GM12875 (cell line): ENCODE measurements at regions not wholly inside any gene's neighbourhood (a gene's known extent, or its start where the extent isn't known, plus 50 kb on each side); places are given as distances from the start of the nearest gene placed in this dataset.

Source experiments
- H3K4me3 ChIP-seq: one replicate; pipeline ENCODE4 v1.5.1; 2011; ENCODE audit warnings: low read depth, low read length, control low read depth
- TF ChIP-seq, protein P1 (sequence below): IDR thresholded peaks from 2 replicates; pipeline ENCODE4 v1.5.1; 2011; ENCODE audit warnings: low read depth, mild to moderate bottlenecking, control low read depth, inconsistent platforms, low read length, moderate library complexity, borderline replicate concordance; ENCODE audit not compliant: insufficient read depth

DNA sequence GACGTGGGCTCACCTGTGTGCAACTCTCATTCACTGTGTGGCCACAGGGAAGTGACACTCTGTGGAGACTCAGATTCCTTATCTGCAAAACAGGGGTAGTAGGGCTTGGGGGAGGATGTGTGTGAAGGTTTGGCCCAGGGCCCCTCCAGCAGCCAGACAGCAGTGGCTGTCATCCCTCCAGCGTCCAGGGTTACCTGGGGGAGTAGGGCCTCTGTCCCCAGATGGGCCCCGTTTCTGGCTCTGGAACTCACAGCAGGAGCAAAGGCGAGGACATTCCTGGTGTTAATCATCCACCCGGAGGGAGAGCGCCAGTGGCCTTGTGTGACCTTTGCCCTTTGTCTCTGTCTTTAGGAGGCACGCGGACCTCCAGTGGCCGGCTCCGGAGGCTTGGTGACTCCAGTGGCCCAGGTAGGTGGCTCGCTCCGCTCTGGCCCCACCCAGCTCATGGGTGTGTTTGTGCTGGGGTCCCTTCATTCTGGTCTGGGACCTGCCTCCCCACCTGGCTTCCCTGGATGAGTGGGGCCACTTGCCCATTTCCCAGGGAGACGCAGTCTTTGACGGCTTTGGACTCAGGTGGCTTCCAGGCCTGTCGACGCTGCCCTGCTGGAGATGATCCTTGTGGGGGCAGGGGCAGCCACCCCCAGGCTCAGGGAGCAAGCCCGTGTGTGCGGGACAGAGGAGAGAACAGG lies 166.2 kb downstream of the SEC14L1 start:
- no peak overlapping the region for H3K4me3 ChIP-seq
- TF ChIP-seq, protein P1, sequence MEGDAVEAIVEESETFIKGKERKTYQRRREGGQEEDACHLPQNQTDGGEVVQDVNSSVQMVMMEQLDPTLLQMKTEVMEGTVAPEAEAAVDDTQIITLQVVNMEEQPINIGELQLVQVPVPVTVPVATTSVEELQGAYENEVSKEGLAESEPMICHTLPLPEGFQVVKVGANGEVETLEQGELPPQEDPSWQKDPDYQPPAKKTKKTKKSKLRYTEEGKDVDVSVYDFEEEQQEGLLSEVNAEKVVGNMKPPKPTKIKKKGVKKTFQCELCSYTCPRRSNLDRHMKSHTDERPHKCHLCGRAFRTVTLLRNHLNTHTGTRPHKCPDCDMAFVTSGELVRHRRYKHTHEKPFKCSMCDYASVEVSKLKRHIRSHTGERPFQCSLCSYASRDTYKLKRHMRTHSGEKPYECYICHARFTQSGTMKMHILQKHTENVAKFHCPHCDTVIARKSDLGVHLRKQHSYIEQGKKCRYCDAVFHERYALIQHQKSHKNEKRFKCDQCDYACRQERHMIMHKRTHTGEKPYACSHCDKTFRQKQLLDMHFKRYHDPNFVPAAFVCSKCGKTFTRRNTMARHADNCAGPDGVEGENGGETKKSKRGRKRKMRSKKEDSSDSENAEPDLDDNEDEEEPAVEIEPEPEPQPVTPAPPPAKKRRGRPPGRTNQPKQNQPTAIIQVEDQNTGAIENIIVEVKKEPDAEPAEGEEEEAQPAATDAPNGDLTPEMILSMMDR = no peak

DNA sequence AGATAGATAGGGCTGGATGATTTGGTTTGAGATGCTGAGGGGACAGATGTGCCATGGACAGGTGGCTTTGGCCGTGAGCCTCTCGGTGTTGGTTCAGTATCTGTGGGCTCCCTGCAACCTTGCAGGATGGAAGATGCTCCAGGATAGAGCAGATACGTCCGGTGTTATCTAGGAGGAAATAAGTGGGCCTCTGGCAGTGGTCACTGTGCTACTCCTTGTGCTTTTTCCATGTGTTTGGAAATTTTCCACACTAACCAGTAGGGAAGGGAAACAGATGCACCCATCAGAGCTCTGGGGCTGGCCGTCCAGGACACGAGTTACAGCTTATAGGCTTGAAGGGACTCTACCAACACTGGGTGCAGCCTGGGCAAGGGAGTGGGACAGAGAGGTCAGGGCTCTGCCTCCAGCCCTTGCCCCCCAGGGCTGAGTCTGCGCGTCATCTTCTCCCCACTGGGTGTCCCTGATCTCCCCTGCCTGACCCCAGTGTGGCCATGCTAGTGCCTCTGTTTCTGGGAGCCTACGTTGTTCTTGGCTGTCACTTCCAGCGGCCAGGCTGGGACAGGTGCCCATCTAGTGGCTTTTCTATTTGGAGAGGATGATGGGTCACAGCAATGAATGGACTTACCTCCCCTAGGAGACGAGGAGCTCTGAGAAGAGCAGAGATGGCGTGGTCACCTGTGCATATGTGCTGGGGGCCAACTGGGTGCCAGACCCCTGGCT lies 166.9 kb downstream of the SEC14L1 start:
- TF ChIP-seq, protein P1 = no peak
- H3K4me3 ChIP-seq = no peak overlapping the region

DNA sequence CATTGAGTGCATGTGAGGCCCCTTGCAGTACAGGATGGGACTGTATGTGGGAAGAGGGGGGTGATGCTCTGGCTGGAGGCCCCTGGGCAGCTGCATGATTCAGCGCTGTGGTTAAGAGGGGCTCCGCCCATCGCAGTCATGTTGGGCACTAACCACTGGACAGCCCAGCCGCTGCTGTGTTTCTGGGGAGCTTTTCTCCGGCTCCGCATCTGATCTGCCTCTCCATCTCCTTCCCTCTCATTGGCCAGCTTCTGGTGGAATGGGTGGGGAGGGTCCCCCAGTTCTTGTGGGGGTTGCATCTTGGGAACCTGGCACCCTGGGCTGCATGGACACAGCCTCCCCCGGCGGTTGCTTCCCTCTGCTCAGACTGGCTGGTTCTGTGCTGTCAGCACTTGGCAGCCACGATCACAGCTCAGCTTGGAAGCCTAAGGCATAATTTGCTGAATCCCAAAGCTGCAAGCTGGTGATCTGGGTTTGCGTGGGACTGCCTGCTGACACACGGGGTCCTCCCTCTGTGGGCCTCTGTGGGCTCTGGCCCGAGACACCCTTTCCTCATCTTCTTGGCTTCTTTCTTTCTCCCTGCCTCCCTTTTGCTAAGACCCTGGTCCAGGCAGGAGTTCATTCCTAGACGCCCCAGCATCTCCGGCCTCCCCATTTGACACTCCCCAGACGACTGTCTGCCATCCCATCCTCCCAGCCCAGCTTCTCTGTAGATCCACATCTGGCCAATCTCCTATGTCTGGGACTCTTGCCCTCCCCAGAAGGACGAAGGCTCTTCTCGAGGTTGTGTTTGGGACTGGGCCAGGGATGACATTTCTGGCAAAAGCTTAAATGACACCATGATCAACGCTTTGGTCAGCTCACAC lies 168.3 kb downstream of the SEC14L1 start:
- TF ChIP-seq, protein P1 = no peak
- H3K4me3 ChIP-seq = no peak overlapping the region

DNA sequence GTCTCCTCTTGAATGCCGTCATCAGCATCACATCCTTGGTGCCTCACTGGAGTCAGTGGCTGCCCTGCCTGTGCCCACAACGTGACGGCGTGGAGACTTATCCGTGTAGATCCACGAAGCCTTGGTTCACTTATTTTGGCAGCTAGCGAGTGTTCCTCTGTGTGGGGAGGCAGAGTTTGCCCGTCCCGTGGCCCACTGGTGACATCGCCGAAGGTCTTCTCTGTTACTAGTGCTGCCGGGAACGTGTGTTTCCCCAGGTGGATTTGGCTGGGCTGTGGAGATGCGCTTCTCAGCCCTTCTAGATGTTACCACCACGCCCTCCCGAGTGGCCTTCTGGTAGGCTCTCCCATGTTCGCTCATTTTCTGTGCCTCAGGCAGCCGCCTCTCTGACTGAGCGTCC lies 169.6 kb downstream of the SEC14L1 start:
- TF ChIP-seq, protein P1 = no peak
- H3K4me3 ChIP-seq = no peak overlapping the region

DNA sequence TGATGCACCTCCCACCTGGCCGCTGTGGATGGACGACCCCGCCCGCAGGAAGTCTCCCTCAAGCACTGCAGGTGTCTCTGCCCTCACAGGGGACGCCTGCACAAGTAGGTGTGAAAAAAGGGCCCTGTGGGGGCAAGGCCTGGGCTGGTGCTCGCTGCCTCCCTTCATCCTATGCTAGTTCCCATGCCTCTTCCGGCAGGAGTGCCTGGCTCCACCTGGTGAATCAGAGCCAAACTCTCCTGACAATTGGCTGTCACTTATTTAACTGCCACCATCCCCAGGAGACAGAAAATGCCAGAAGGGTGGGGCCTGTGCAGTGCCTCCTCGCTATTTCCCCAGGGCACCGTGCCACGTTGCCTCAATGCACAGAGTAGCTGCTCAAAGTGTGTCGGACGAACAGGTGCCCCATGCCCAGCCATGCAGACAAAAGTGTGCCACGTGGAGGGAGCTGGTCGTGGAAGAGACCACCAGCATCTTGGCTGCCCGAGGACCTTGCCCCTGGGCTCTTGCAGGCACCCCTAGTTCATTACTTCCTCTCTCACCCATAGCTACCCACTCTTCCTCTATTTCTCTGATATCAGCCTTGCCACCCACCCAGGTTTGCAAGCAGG lies 170.7 kb downstream of the SEC14L1 start:
- H3K4me3 ChIP-seq = no peak overlapping the region
- TF ChIP-seq, protein P1 = no peak

DNA sequence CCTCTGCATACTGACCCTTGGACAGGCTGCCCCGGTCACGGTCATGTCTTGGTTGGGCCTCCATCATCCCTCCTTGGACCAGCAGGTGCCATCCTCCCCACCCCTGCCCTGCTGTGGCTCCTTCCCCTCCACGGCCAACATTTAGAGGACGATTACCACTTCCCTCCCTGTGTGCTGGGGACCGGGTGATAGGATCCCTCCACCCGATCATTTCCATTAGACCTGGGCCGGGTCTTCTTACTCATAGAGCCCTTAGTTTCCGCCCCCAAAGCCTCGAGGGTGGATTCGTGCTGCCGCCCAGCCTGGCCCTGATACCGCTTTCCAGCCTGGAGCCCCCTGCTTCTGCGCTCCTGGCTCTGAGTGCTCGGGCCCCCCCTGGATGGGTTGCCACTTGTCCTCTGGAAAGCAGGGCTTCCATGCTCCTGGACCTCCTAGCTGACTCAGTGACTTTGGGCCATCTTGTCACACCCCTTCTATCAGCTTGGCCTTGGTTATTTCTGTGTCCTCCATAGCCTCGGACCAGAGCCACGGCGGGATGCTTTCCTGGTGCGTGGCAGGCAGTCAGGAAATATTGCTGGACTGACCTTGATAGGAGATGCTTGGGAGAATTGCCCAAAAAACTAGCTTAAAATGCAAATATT lies 171.4 kb downstream of the SEC14L1 start:
- TF ChIP-seq, protein P1 = no peak
- H3K4me3 ChIP-seq = no peak overlapping the region
